DMS114 treated with DMSO at 0.1 percent for 48 hours (cell line): ENCODE measurements at regions not wholly inside any gene's neighbourhood (a gene's known extent, or its start where the extent isn't known, plus 50 kb on each side); places are given as distances from the start of the nearest gene placed in this dataset.

Experiments
- DNase-seq: peaks from one replicate; lab custom pipeline; 2025; ENCODE audit not compliant: unreplicated experiment; lab: John Stamatoyannopoulos, UW

DNA sequence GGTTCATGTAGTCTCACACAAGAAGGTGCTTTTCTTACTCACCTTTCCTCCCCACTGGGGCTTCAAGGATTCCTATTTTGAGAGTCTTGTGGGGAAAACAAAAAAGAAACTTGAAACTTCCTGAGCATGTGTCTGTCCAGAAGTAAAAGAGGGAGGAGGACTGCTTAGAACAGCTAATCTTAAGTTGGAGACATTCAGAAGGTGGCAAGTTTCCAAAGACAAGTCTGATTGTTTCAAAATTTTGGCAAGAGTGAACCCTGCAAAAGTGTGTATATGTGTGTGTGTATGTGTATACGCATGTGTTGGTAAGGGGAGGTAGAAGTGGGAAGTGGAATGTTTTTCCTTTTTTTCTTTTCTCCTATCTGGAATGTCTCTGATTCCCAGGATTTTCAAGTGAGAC is 189.0 kb upstream of the FRMPD4 start:
- no peak for DNase-seq

GRCh38 chrX:11952176-11952720 is 186.0 kb upstream of the FRMPD4 start:
- no peak for DNase-seq

DNA sequence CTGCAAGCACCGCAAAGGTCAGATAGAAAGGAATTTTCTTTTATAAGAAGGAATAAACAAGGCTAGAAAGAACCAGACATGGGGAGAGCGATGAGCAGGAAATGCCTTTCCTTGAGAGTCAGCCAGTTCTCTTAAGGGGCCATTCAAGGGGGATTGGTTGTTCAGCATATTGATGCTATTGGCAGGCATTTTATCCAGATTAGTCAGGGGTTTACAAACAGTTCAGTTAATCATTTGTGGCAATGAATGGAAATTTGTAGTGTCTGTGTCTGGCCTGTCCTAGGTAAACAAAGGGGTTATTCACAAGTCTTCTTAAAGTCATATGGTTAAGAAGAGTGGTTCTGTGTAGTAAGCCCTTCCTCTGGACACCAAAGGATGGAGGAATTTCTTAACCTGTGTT is 184.7 kb upstream of the FRMPD4 start:
- no peak for DNase-seq

DNA sequence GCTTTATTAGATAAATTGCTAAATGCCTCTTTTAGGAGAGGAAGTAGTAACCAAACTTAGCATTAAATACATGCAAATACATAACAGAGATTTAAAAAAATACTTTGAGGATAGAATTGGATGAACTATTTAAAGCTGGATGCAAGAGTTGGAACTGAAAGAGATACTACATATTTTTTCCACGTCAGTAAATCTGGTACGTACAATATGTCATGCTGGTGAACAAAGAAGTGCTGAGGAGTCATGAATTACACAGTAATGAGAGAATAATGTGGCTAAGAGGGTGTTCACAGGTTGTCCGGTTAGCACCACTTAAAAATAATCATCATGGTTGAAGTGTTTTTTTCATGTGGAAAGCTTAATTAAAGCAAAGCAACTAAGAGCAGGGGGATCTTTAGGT is 184.1 kb upstream of the FRMPD4 start:
- no peak for DNase-seq

DNA sequence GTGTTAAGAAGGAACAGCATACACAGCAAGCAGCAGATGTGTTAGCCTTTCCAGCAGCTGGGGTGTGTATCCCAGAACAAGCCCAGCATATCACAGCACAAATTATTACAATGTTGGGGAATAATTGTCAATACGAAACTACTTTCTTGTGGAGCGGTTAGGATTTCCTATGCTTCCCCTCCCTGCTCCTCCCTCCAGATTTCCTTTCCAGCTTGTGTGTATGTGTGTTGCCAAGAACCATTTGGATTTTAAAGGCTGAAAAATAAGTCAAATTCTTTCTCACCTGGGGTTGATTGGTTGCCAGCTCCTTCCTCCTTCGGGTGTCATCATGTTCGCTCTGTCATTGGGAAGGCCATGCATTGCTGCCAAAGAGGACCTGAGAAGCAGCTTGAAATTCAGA is 178.2 kb upstream of the FRMPD4 start:
- DNase-seq = no peak

- no peak for DNase-seq
Measured at GRCh38 chrX:11965436-11965835, 172.8 kb upstream of the FRMPD4 start.

GRCh38 chrX:11967986-11968869 is 170.0 kb upstream of the FRMPD4 start:
- no peak for DNase-seq

GRCh38 chrX:11968991-11969390 is 169.3 kb upstream of the FRMPD4 start:
- DNase-seq = no peak

GRCh38 chrX:11970578-11971359 is 167.5 kb upstream of the FRMPD4 start:
- no peak for DNase-seq

- no peak for DNase-seq
Measured at GRCh38 chrX:11976663-11977062, 161.6 kb upstream of the FRMPD4 start.

- no peak for DNase-seq
Measured at GRCh38 chrX:11992271-11992670, 146.0 kb upstream of the FRMPD4 start.

DNA sequence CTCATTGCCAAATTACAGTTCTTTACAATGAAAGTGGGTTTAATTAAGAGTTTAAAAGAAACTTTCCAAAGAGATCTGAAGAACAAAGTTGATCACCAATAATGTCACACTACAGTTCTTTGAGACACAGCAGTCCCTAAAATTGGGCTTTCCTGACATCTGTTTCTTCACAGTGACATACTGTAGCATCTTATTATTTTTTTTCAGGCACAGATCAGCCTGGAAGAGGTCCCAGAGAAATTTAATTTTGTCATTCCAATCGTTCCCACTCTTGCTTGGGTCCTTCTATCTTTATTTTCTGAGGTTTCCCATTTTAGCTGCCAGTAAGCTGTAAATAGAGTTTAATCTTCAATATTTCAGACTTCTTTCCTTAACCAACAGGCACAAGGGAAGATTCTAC is 143.1 kb upstream of the FRMPD4 start:
- no peak for DNase-seq

- no peak for DNase-seq
Measured at GRCh38 chrX:11996810-11997209, 141.5 kb upstream of the FRMPD4 start.

DNA sequence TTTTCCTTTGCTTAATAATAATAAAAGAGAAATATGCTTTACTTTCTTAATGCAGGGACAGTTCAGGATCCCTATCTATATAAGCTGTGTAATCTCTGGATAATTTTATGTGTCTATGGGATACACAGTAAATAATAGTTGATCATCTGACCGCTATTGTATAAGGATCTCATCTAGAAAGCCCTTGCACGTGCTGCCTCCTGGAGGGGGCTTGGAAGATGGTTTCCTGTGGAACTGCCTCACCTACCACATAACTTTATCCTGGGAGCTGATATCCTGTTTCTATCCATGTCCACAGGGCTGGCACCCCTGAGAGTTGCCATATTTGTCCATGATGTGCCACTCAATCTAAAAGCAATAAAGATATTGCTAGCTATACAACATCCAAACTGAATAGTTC is 139.3 kb upstream of the FRMPD4 start:
- no peak for DNase-seq

- DNase-seq = no peak
Measured at GRCh38 chrX:12002876-12003275, 135.4 kb upstream of the FRMPD4 start.

- no peak for DNase-seq
Measured at GRCh38 chrX:12007881-12008280, 130.4 kb upstream of the FRMPD4 start.

DNA sequence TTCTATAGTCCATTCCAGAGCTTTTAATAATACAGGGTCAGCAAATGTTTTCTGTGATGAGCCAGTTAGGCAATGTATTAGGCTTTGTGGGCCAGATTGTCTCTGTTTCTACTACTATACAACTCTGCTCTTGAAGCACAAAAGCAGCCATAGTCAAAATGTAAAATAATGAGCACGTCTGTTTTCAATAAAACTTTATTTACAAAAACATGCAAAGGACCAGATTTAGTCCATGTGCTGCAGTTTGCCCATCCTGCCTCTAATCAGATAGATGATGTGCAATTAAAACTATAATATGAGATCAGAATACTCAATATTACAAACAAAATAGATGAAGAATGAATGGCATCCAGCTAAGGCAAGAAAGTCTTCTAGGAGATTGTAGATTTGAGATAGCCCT is 127.8 kb upstream of the FRMPD4 start:
- DNase-seq = no peak

- no peak for DNase-seq
Measured at GRCh38 chrX:12011075-12011474, 127.2 kb upstream of the FRMPD4 start.

GRCh38 chrX:12013211-12013618 is 125.1 kb upstream of the FRMPD4 start:
- DNase-seq = no peak

DNA sequence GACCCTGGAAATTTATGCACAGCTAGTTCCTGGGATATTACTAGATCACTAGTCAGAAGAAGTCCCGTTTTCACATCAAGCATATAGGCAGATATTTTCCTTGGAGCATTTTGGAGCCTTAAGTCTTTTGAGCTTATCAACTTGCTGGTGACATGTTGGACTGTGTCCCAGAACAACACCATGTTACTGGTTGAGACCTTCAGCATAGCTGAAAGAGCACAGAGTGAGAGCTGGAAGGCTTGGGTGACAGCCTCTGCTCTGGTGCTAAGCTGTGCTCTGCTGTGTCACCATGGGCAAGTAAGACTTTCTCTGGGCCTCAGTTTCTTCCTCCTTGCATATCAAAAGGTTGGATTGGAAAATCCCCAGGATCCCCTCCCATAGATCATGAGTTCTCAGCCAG is 116.6 kb upstream of the FRMPD4 start:
- DNase-seq = no peak

- DNase-seq = no peak
Measured at GRCh38 chrX:12026481-12026880, 111.8 kb upstream of the FRMPD4 start.

DNA sequence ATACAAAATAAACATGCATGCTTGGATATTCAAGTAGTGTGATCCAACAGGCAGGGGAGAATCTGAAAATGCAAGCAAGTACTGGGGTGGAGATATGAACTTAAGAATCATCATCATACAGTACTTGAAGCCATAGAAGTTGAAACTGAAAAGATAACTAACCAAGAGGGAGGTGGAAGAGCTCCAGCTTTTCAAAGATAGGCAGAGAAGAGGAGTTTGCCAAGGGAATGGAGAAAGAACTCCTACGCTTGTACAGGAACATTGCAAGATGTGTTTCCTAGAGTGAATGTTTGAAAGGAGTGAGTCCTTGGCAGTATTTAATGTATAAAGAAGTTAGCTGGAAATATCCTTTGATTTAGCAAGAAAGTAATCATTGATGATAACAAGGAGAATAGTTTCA is 106.2 kb upstream of the FRMPD4 start:
- no peak for DNase-seq
